K562 (cell line): ENCODE measurements at regions not wholly inside any gene's neighbourhood (a gene's known extent, or its start where the extent isn't known, plus 50 kb on each side); places are given as distances from the start of the nearest gene placed in this dataset.

ENCODE experiments used
- ATAC-seq: fragments of 200-7000 bp; cut with Tn5 transposase; 3 replicates; pipeline ENCODE4 v1.9.1; 2020; ENCODE audit warnings: moderate library complexity
- BruUV-seq: library from RNA; stranded (reverse); fragments of 400-500 nt; replicated peaks from 2 replicates; lab custom pipeline; 2021; lab: Mats Ljungman, UMichigan
- CTCF ChIA-PET: fragments of 300-600 bp; formaldehyde crosslinking; extraction: SDS; loops from one replicate; lab custom pipeline; 2021; ENCODE audit warnings: low intra/inter-chr PET ratio; lab: Yijun Ruan, JAX
- POLR2A ChIA-PET: fragments of 300-600, 350-650 bp; sonication (Branson Sonifier 250); formaldehyde crosslinking; extraction: SDS; loops from one replicate; lab custom pipeline; 2021; ENCODE audit warnings: antibody characterized with exemption, inconsistent platforms; lab: Yijun Ruan, JAX
- DNase-seq, 4 experiments: peaks; one replicate each; pipeline versions ENCODE4 v3.0.0 to v3.0.0-alpha.2; 2011 to 2018; ENCODE audit warnings: low spot score in 3 of 4, mixed read lengths in 3 of 4; ENCODE audit errors: extremely low read depth in 1 of 4
- FAIRE-seq: peaks from 2 replicates; lab custom pipeline; 2011; peaks lifted over from hg19 to GRCh38; lab: Jason Lieb, UNC
- H2AFZ ChIP-seq: 2 replicates; pipeline ENCODE4 v1.6.0; 2011; ENCODE audit warnings: low read depth, low read length, control low read depth, inconsistent platforms
- H3K27ac ChIP-seq: fragments of 200-600 bp; 3 replicates; pipeline ENCODE4 v1.8.0; 2011; ENCODE audit warnings: low read depth, mild to moderate bottlenecking, control low read depth, inconsistent platforms, low read length, moderate library complexity, mixed read lengths; ENCODE audit errors: extremely low read depth
- H3K27me3 ChIP-seq, 2 experiments: fragments of 300-600 bp in 1 of 2; 2 replicates in 1 of 2; 3 replicates in 1 of 2; pipeline versions ENCODE4 v1.6.0 to v1.8.0; 2011; ENCODE audit warnings: inconsistent platforms in 2 of 2, low read length in 2 of 2, mild to moderate bottlenecking in 1 of 2, mixed read lengths in 1 of 2, moderate library complexity in 1 of 2; ENCODE audit not compliant: control insufficient read depth in 2 of 2, insufficient read depth in 2 of 2
- H3K36me3 ChIP-seq: fragments of 300-600 bp; 3 replicates; pipeline ENCODE4 v1.8.0; 2011; ENCODE audit warnings: mild to moderate bottlenecking, low read length, inconsistent platforms; ENCODE audit not compliant: control insufficient read depth, insufficient read depth
- H3K4me1 ChIP-seq, 2 experiments: fragments of 200-600 bp in 1 of 2; replicated peaks in 1 of 2; 2 replicates in 1 of 2; 3 replicates in 1 of 2; pipeline versions ENCODE4 v1.5.1 to v1.8.0; 2011; ENCODE audit warnings: inconsistent platforms in 2 of 2, low read length in 2 of 2, mild to moderate bottlenecking in 1 of 2, mixed read lengths in 1 of 2, moderate library complexity in 1 of 2; ENCODE audit not compliant: control insufficient read depth in 2 of 2, insufficient read depth in 2 of 2
- H3K4me2 ChIP-seq: 2 replicates; pipeline ENCODE4 v1.6.1; 2011; ENCODE audit warnings: low read length, control low read depth, inconsistent platforms, mixed read lengths; ENCODE audit not compliant: insufficient read depth
- H3K4me3 ChIP-seq: fragments of 200-600 bp; sonication (generic), shearing (Covaris generic); 2 replicates; pipeline ENCODE4 v1.5.1; 2016; ENCODE audit warnings: control low read depth, inconsistent platforms
- H3K79me2 ChIP-seq: fragments of 200-600 bp; 3 replicates; pipeline ENCODE4 v1.8.0; 2011; ENCODE audit warnings: low read length, inconsistent platforms; ENCODE audit not compliant: control insufficient read depth, insufficient read depth
- H3K9ac ChIP-seq, 2 experiments: 2 replicates each; pipeline versions ENCODE4 v1.6.0 to v1.6.1; 2011; ENCODE audit warnings: low read depth in 2 of 2, low read length in 2 of 2, control low read depth in 1 of 2, inconsistent platforms in 1 of 2, mild to moderate bottlenecking in 1 of 2, mixed read lengths in 1 of 2; ENCODE audit not compliant: insufficient read depth in 1 of 2
- H3K9me1 ChIP-seq: one replicate; pipeline ENCODE4 v1.6.0; 2011; ENCODE audit warnings: inconsistent platforms, mild to moderate bottlenecking, low read length, moderate library complexity; ENCODE audit not compliant: control insufficient read depth, insufficient read depth
- H3K9me3 ChIP-seq: replicated peaks from 2 replicates; pipeline ENCODE4 v1.5.1; 2011; ENCODE audit warnings: low read depth, low read length, inconsistent platforms; ENCODE audit not compliant: control insufficient read depth, insufficient read depth
- H4K20me1 ChIP-seq: replicated peaks from 2 replicates; pipeline ENCODE4 v1.6.1; 2011; ENCODE audit warnings: low read length, inconsistent platforms, mixed read lengths; ENCODE audit not compliant: control insufficient read depth, insufficient read depth
- ETV5 ChIP-seq: sonication (generic); formaldehyde crosslinking; IDR thresholded peaks from 2 replicates; pipeline ENCODE4 v1.4.0; 2020; ENCODE audit warnings: low read depth, mild to moderate bottlenecking, missing genetic modification reagents
- ETV6 ChIP-seq, 3 experiments: fragments of 150-350 bp in 1 of 3; sonication (generic) in 1 of 3; formaldehyde crosslinking in 1 of 3; IDR thresholded peaks; 2 replicates each; pipeline versions ENCODE4 v1.6.1 to v1.8.0; 2014 to 2022; ENCODE audit warnings: borderline replicate concordance in 2 of 3, low read depth in 2 of 3, antibody characterized with exemption in 1 of 3, low read length in 1 of 3, mild to moderate bottlenecking in 1 of 3, missing genetic modification reagents in 1 of 3
- FOXP4 ChIP-seq: sonication (generic); formaldehyde crosslinking; IDR thresholded peaks from 2 replicates; pipeline ENCODE4 v1.8.0; 2022; ENCODE audit warnings: mild to moderate bottlenecking, missing genetic modification reagents, borderline replicate concordance
- HDAC1 ChIP-seq, 2 experiments: fragments of 450-650 bp; IDR thresholded peaks; 2 replicates each; pipeline ENCODE4 v1.6.1; 2016 to 2017; ENCODE audit warnings: inconsistent platforms in 1 of 2, mild to moderate bottlenecking in 1 of 2, moderate library complexity in 1 of 2
- L3MBTL2 ChIP-seq: fragments of 450-650 bp; IDR thresholded peaks from 2 replicates; pipeline ENCODE4 v1.6.1; 2016; ENCODE audit warnings: mild to moderate bottlenecking, moderate library complexity
- SMAD4 ChIP-seq: fragments of 250-450 bp; sonication (Bioruptor Pico); conservative IDR thresholded peaks from 2 replicates; pipeline ENCODE4 v1.8.0; 2021; ENCODE audit warnings: inconsistent platforms, mild to moderate bottlenecking, moderate library complexity
- ZNF449 ChIP-seq: fragments of 250-450 bp; sonication (Bioruptor Pico); IDR thresholded peaks from 2 replicates; pipeline ENCODE4 v1.8.0; 2022; ENCODE audit warnings: moderate library complexity, mild to moderate bottlenecking, inconsistent platforms
- ZNF717 ChIP-seq: fragments of 250-450 bp; sonication (Bioruptor Pico); IDR thresholded peaks from 2 replicates; pipeline ENCODE4 v1.5.0; 2021
- in situ Hi-C: fragments of 300-500 bp; cut with MboI; formaldehyde crosslinking; loops from 4 replicates; pipeline ENCODE4 v1.15.0; 2018; ENCODE audit warnings: inconsistent platforms, mixed read lengths
- intact Hi-C: fragments of 100-400 bp; cut with micrococcal nuclease; formaldehyde crosslinking; loops from 2 replicates; pipeline ENCODE4 v1.14.2; 2022

DNA sequence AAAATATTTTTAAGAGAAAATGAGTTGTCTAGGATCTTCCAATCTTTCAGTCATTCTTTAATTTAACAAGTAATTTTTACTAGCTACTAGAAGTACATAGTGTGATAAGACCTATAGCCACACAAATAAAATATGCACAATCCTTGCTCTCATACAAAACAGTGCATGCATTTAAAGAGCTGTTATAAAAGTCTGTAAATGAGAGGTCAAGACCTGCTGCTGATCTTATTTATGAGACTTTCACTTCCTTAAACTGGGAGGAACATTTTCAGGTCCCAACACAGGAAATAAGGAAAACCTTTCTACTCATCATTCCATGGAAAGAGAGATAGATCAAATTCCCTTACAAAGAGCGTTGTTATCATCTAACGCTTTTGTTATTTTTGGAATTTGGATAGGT, 54.2 kb upstream of the PAM start (continued):
- TF ChIP-seq HDAC1 (IDR thresholded peaks at IDR 0.05) (no peak), ETV6 (IDR thresholded peaks at IDR 0.05; ENCODE audit: borderline replicate concordance in 1 of 2, low read depth in 2 of 2, low read length in 1 of 2) (no peak), ETV6 (CRISPR knock-in tag; IDR thresholded peaks at IDR 0.05; ENCODE audit: borderline replicate concordance) (no peak), L3MBTL2 (no peak), SMAD4 (no peak)

- intact Hi-C loops: no loop called here
- CTCF ChIA-PET: no interaction called here
- no peak for TF ChIP-seq ZNF717
- TF ChIP-seq ETV5 (CRISPR knock-in tag): no peak
- TF ChIP-seq ZNF449 (CRISPR knock-in tag): no peak
- TF ChIP-seq FOXP4 (CRISPR knock-in tag): no peak
Measured at GRCh38 chr5:102701748-102702147, 53.4 kb upstream of the PAM start.

More at GRCh38 chr5:102701748-102702147, 53.4 kb upstream of the PAM start:
- Histone ChIP-seq H3K4me1 (no peaks in the 10 kb centered on the region), H3K27me3 (no peaks in the 10 kb centered on the region), H4K20me1 (no peaks in the 10 kb centered on the region), H3K36me3 (no peaks in the 10 kb centered on the region), H2AFZ (no peak overlapping the region), H3K9me1 (no peaks in the 10 kb centered on the region), H3K9ac (no peak overlapping the region), H3K4me3 (no peak overlapping the region), H3K4me2 (no peak overlapping the region), H3K79me2 (no peaks in the 10 kb centered on the region), H3K9me3 (no peaks in the 10 kb centered on the region), H3K27ac (no peak overlapping the region)
- DNase-seq (no peak), FAIRE-seq (no peak), ATAC-seq (no peak)
- BruUV-seq: no TSS peak
- POLR2A ChIA-PET: no interaction called here
- in situ Hi-C loops: loop anchor here (10.0 kb wide), 1 partner anchor 1443 kb away; no protein-coding TSS in a partner anchor
